Fibroblast of villous mesenchyme (primary cell): ENCODE measurements at regions not wholly inside any gene's neighbourhood (a gene's known extent, or its start where the extent isn't known, plus 50 kb on each side); places are given as distances from the start of the nearest gene placed in this dataset.

Experiments used
- DNase-seq: peaks from one replicate; pipeline ENCODE4 v3.0.0-alpha.2; 2010; ENCODE audit warnings: low read depth
- H3K4me3 ChIP-seq: 2 replicates; pipeline ENCODE4 v1.5.1; 2011; ENCODE audit warnings: low read depth, mild to moderate bottlenecking, low read length
- CTCF ChIP-seq: IDR thresholded peaks from 2 replicates; pipeline ENCODE4 v1.5.1; 2012; ENCODE audit warnings: low read depth, mild to moderate bottlenecking, low read length; ENCODE audit not compliant: insufficient read depth

DNA sequence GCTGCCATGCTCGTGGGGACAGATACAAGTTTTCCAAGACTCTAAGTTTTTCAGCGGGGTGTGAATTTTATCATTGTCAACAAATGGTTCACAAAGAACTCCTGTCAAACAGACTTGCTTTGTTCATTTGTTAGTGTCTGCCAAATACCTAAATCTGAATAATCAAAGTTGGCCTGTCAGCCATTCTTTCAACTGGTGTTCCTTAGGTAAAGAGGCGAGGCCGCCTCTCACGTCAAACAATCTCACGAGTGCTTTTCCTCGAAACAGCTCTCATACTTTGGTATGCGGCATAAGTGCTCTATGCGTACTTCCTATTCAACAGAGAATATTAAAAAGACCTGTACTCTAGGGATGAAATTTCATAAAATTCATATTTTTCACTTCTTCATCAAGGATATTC lies 51.4 kb upstream of the KANK4 start:
- H3K4me3 ChIP-seq: no peak overlapping the region
- DNase-seq: no peak
- TF ChIP-seq CTCF: no peak

- TF ChIP-seq CTCF: no peak
- H3K4me3 ChIP-seq: no peak overlapping the region
- DNase-seq: no peak
These were observed 52.1 kb upstream of the KANK4 start for GRCh38 chr1:62371375-62371774.

GRCh38 chr1:62373221-62373620 lies 54.0 kb upstream of the KANK4 start:
- no peak for DNase-seq
- H3K4me3 ChIP-seq: no peak overlapping the region
- no peak for TF ChIP-seq CTCF

DNA sequence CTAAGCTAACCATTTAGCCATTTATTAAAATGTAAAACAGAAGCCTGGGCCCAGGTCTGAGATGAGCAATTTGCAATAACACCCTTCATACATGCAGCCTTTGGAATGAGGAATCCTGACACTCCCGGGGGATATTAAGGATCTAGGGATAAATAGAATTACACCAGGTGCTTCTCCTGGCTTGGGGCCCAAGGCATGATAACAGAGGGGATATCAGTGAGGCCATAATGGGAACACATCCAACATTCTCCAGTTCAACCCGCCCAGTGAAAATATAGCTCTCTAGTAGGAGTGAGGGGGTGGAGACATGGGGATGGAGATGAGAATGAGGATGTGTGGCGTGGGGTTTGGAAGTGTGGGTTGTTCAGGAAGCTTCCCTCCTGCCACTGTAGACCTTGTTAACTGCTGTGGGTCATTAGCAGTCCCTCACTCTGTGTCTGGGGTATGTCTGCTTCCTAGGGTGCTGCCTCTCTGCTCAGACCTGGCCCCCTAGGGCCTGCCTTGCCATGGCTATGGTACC lies 57.9 kb upstream of the KANK4 start:
- DNase-seq: no peak
- H3K4me3 ChIP-seq: no peak overlapping the region
- no peak for TF ChIP-seq CTCF

DNA sequence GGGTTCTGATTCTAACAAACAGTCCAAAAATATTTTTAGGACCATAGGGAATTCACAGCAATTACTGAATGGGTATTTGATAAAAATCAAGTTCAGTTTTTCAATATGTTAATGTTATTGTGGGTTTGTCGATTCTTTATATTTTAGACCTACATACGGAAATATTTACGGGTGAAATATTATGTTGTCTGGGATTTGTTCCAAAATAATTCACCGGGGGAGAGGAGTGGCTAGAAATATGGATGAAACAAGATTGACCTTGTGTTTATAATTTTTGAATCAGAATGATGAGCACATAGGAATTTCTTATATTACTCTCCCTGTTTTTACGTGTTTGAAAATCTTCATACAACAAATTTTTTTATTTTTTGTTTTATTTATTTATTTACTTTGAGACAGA lies 56.7 kb upstream of the USP1 start:
- no peak for TF ChIP-seq CTCF
- no peak for DNase-seq
- no peak overlapping the region for H3K4me3 ChIP-seq

GRCh38 chr1:62381831-62382657 lies 54.8 kb upstream of the USP1 start:
- no peak for TF ChIP-seq CTCF
- H3K4me3 ChIP-seq: no peak overlapping the region
- no peak for DNase-seq

- H3K4me3 ChIP-seq: no peak overlapping the region
- no peak for TF ChIP-seq CTCF
- no peak for DNase-seq
These were observed 54.2 kb upstream of the USP1 start for GRCh38 chr1:62382658-62382955.
